Transverse colon (tissue), 4 donors: ENCODE measurements at regions not wholly inside any gene's neighbourhood (a gene's known extent, or its start where the extent isn't known, plus 50 kb on each side); places are given as distances from the start of the nearest gene placed in this dataset.

Source experiments
- DNase-seq: peaks from one replicate; pipeline ENCODE4 v3.0.0-alpha.2; 2019
- H3K27ac ChIP-seq, 4 donors: fragments of 200-600 bp; sonication (generic); 2 replicates each; pipeline ENCODE4 v1.5.1; 2016 to 2018; ENCODE audit warnings: inconsistent platforms in 4 of 4
- H3K27me3 ChIP-seq: fragments of 200-600 bp; sonication (generic); 2 replicates; pipeline ENCODE4 v1.5.1; 2017; ENCODE audit warnings: inconsistent platforms
- H3K36me3 ChIP-seq, 4 donors: fragments of 200-600 bp; sonication (generic); 2 replicates each; pipeline ENCODE4 v1.5.1; 2017 to 2019; ENCODE audit warnings: inconsistent platforms in 4 of 4
- H3K4me1 ChIP-seq, 4 donors: fragments of 200-600 bp; sonication (generic); 2 replicates each; pipeline ENCODE4 v1.5.1; 2017 to 2020; ENCODE audit warnings: inconsistent platforms in 4 of 4
- H3K4me3 ChIP-seq, 4 donors: fragments of 200-600 bp; sonication (generic); 1 replicate in 1 of 4; 2 replicates in 3 of 4; pipeline versions ENCODE4 v1.5.1 to v1.6.1; 2017 to 2019; ENCODE audit warnings: inconsistent platforms in 4 of 4
- H3K9me3 ChIP-seq, 2 donors: fragments of 200-600 bp; sonication (generic); 2 replicates each; pipeline ENCODE4 v1.5.1; 2017 to 2019; ENCODE audit warnings: inconsistent platforms in 2 of 2
- CTCF ChIP-seq, 5 experiments: fragments of 200-600 bp in 3 of 5; fragments of 450-650 bp in 2 of 5; sonication (generic) in 3 of 5; IDR thresholded peaks; 1 replicate in 2 of 5; 2 replicates in 3 of 5; pipeline ENCODE4 v1.5.1; 2016 to 2017; ENCODE audit warnings: antibody characterized with exemption in 5 of 5, inconsistent platforms in 3 of 5, mild to moderate bottlenecking in 2 of 5, moderate library complexity in 1 of 5
- EP300 ChIP-seq: sonication (generic); formaldehyde crosslinking; IDR thresholded peaks from one replicate; pipeline ENCODE4 v1.6.1; 2017; ENCODE audit warnings: antibody characterized with exemption, low read depth
- POLR2A ChIP-seq: fragments of 450-650 bp; IDR thresholded peaks from one replicate; pipeline ENCODE4 v1.6.1; 2016; ENCODE audit warnings: antibody characterized with exemption, mild to moderate bottlenecking, moderate library complexity
- POLR2AphosphoS5 ChIP-seq, 3 donors: sonication (generic); formaldehyde crosslinking; IDR thresholded peaks; one replicate each; pipeline ENCODE4 v1.6.1; 2016; ENCODE audit warnings: antibody characterized with exemption in 3 of 3
- WGBS, 2 donors: methylation state at CpG; one replicate each; pipeline ENCODE4 v1.1.5; 2018; ENCODE audit warnings: low coverage in 1 of 2; 5-methylcytosine and 5-hydroxymethylcytosine counted together
- in situ Hi-C, 4 donors: fragments of 200-750 bp; cut with MboI; loops; one replicate each; pipeline versions ENCODE4 v1.15.0 to v1.15.1; 2017; ENCODE audit warnings: low sequenced_read_pairs in 3 of 4, low pct_ligation_motif_present in 1 of 4, low pct_unique_long_range_greater_than_20kb in 1 of 4
- intact Hi-C: fragments of 100-400 bp; cut with DNase I; formaldehyde crosslinking; loops from one replicate; pipeline ENCODE4 v1.15.1; 2023; ENCODE audit warnings: low total_unique reads

GRCh38 chr6:21437581-21437980 is 156.0 kb upstream of the SOX4 start:
- no peaks in the 10 kb centered on the region for H3K27me3 ChIP-seq
- in situ Hi-C loops (no loop called here), intact Hi-C loops (no loop called here)
- no peak for DNase-seq
- no peak overlapping the region for H3K27ac ChIP-seq
- H3K9me3 ChIP-seq, result no peaks in the 10 kb centered on the region
- WGBS, 2 donors, result 94 to 96% methylated on average over 2 of the region's 2 CpGs
- H3K36me3 ChIP-seq, result no peaks in the 10 kb centered on the region
- H3K4me3 ChIP-seq, result no peak overlapping the region
- H3K4me1 ChIP-seq, result no peaks in the 10 kb centered on the region
- TF ChIP-seq POLR2A (no peak), POLR2AphosphoS5 (IDR thresholded peaks at IDR 0.05) (no peak), EP300 (no peak), CTCF (IDR thresholded peaks at IDR 0.05) (no peak)

- WGBS, 2 donors, result 74 to 81% methylated on average over 6 to 10 of the region's 10 CpGs
- DNase-seq, result no peak
- no peak overlapping the region for H3K27ac ChIP-seq
- intact Hi-C loops, result no loop called here
- no peaks in the 10 kb centered on the region for H3K9me3 ChIP-seq
- no peaks in the 10 kb centered on the region for H3K27me3 ChIP-seq
- no peaks in the 10 kb centered on the region for H3K36me3 ChIP-seq
- in situ Hi-C loops, result no loop called here
- no peak for TF ChIP-seq POLR2A
- no peak for TF ChIP-seq EP300
- TF ChIP-seq CTCF (IDR thresholded peaks at IDR 0.05), result no peak
- TF ChIP-seq POLR2AphosphoS5 (IDR thresholded peaks at IDR 0.05), result no peak
- H3K4me1 ChIP-seq, result no peaks in the 10 kb centered on the region
- no peak overlapping the region for H3K4me3 ChIP-seq
Observed at GRCh38 chr6:21438237-21438985, 155.1 kb upstream of the SOX4 start.

GRCh38 chr6:21438986-21439352 is 154.6 kb upstream of the SOX4 start:
- whole genome bisulfite sequencing, 2 donors, result 32 to 38% methylated on average over 2 of the region's 2 CpGs
- in situ Hi-C loops, result no loop called here

GRCh38 chr6:21441386-21441785 is 152.2 kb upstream of the SOX4 start:
- H3K27me3 ChIP-seq, result no peaks in the 10 kb centered on the region
- H3K27ac ChIP-seq, result no peak overlapping the region
- intact Hi-C loops, result no loop called here
- no peaks in the 10 kb centered on the region for H3K4me1 ChIP-seq
- in situ Hi-C loops, result no loop called here
- H3K36me3 ChIP-seq, result no peaks in the 10 kb centered on the region
- DNase-seq, result no peak
- H3K9me3 ChIP-seq, result no peaks in the 10 kb centered on the region
- WGBS, 2 donors, result 83 to 85% methylated on average over 5 to 6 of the region's 6 CpGs
- H3K4me3 ChIP-seq, result no peak overlapping the region
- TF ChIP-seq CTCF (IDR thresholded peaks at IDR 0.05) (no peak), POLR2A (no peak), EP300 (no peak), POLR2AphosphoS5 (IDR thresholded peaks at IDR 0.05) (no peak)

More at GRCh38 chr6:21438986-21439352, 154.6 kb upstream of the SOX4 start:
- Histone ChIP-seq H3K4me3 (no peak overlapping the region), H3K9me3 (no peaks in the 10 kb centered on the region), H3K27ac (no peak overlapping the region), H3K4me1 (no peaks in the 10 kb centered on the region), H3K36me3 (no peaks in the 10 kb centered on the region), H3K27me3 (no peaks in the 10 kb centered on the region)
- TF ChIP-seq POLR2A (no peak), CTCF (IDR thresholded peaks at IDR 0.05) (no peak), EP300 (no peak), POLR2AphosphoS5 (IDR thresholded peaks at IDR 0.05) (no peak)
- intact Hi-C loops, result no loop called here
- no peak for DNase-seq
